ENCODE measurements at regions not wholly inside any gene's neighbourhood (a gene's known extent, or its start where the extent isn't known, plus 50 kb on each side); places are given as distances from the start of the nearest gene placed in this dataset.

- Histone ChIP-seq H3K9me1 (replicated peaks; ENCODE audit: control insufficient read depth, extremely low read depth, insufficient read depth, low read length) (no peaks in the 10 kb centered on the region), H3K4me2 (ENCODE audit: insufficient read depth, low read length) (no peak overlapping the region), H3K79me2 (ENCODE audit: control insufficient read depth, insufficient read depth, low read length) (no peaks in the 10 kb centered on the region), H3K9ac (replicated peaks; ENCODE audit: extremely low read depth, insufficient read depth, low read length) (no peak overlapping the region), H3K9me3 (replicated peaks; ENCODE audit: control insufficient read depth, insufficient read depth, low read length) (no peaks in the 10 kb centered on the region), H3K27me3 (ENCODE audit: control insufficient read depth in 2 of 2, insufficient read depth in 2 of 2, low read length in 2 of 2) (peaks cover 22 to 31% of the 10 kb centered on the region in 2 experiments), H4K20me1 (replicated peaks; ENCODE audit: control insufficient read depth, extremely low read depth, insufficient read depth, low read length) (no peaks in the 10 kb centered on the region), H3K27ac (ENCODE audit: insufficient read depth, low read depth, low read length) (no peak overlapping the region), H3K4me3 (replicated peaks in 1 of 3; ENCODE audit: insufficient read depth in 1 of 3, low read depth in 1 of 3, low read length in 3 of 3) (no peak overlapping the region), H3K36me3 (ENCODE audit: control insufficient read depth in 2 of 2, extremely low read depth in 1 of 2, insufficient read depth in 2 of 2, low read length in 2 of 2) (no peaks in the 10 kb centered on the region), H2AFZ (ENCODE audit: low read depth, low read length) (no peak overlapping the region), H3K4me1 (ENCODE audit: control insufficient read depth, extremely low read depth, insufficient read depth, low read length) (no peaks in the 10 kb centered on the region)
- dilution Hi-C loops (cut with MboI; ENCODE audit: extremely low pct_ligation_motif_present, low sequenced_read_pairs): no loop called here
- ChIA-PET POLR2A (no interaction called here), CTCF (no interaction called here)
- BruUV-seq (replicated peaks): no TSS peak
- intact Hi-C loops (cut with micrococcal nuclease): no loop called here
- TF ChIP-seq JUN (IDR thresholded peaks at IDR 0.05; ENCODE audit: borderline replicate concordance, insufficient read depth, insufficient read length, low read depth) (no peak), MYC (IDR thresholded peaks at IDR 0.05; ENCODE audit: low read depth, low read length) (no peak), CTCF (IDR thresholded peaks at IDR 0.05; ENCODE audit: extremely low read depth in 1 of 2, insufficient read depth in 1 of 2, low read depth in 1 of 2, low read length in 2 of 2) (no peak), EZH2 (IDR thresholded peaks at IDR 0.05; ENCODE audit: borderline replicate concordance, low read depth, low read length, severe bottlenecking) (no peak), MAX (IDR thresholded peaks at IDR 0.05; ENCODE audit: insufficient read depth, insufficient read length) (no peak), FOS (IDR thresholded peaks at IDR 0.05; ENCODE audit: borderline replicate concordance, insufficient read depth, low read length) (no peak), POLR2AphosphoS5 (IDR thresholded peaks at IDR 0.05; ENCODE audit: insufficient read depth, low read depth, low read length) (no peak), POLR2A (IDR thresholded peaks at IDR 0.05; ENCODE audit: low read depth, low read length) (no peak), GATA2 (IDR thresholded peaks at IDR 0.05; ENCODE audit: insufficient read depth, insufficient read length, low read depth, low read length) (no peak)
- no peak for FAIRE-seq
- no peak for DNase-seq (ENCODE audit: low read depth, low spot score)
Observed at GRCh38 chr3:87795701-87796100, 263.1 kb downstream of the CGGBP1 start.
